ENCODE measurements at regions not wholly inside any gene's neighbourhood (a gene's known extent, or its start where the extent isn't known, plus 50 kb on each side); places are given as distances from the start of the nearest gene placed in this dataset.

DNA sequence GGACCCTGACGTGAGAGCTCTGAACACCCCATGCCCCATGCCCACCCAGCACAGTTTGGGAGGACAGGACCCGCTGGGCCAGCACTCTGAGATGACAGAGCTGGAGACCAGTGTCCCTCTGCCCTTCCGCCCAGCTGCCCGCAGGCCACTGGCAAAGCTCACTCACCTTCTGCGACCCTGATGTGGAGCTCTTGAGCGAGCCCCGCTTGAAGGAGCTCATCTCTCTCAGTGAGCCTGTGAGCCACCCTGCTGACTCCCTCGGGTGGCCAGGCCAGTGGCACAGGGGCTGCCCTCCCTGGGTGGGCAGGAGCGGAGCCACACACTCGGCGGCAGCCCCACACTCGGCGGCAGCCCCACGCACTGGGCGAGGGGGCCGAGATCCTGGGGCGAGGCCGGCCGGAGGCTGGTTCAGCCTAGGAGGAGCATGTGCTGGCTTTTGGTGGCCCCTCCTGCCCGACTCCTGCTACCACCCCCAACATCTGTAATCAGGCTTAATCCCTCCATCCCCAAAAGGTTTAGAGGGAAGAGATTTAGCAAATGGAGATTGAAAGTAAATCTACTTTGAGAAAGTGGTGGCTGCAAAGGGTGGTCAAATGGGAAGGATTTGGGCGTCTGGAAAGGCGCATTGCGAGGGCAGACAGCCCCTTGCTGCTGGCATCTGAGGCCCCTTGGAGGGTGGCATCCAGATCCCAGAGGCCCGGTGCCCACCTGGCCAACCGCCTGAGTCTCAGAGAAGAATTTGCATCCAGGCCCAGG is 59.4 kb upstream of the TRPM1 start:
- no peak overlapping the region for H3K4me3 ChIP-seq (ENCODE audit: low read depth in 2 of 2, low read length in 2 of 2)
- no peaks in the 10 kb centered on the region for H3K27me3 ChIP-seq (ENCODE audit: control insufficient read depth, insufficient read depth, low read length)
- TF ChIP-seq, protein P1, sequence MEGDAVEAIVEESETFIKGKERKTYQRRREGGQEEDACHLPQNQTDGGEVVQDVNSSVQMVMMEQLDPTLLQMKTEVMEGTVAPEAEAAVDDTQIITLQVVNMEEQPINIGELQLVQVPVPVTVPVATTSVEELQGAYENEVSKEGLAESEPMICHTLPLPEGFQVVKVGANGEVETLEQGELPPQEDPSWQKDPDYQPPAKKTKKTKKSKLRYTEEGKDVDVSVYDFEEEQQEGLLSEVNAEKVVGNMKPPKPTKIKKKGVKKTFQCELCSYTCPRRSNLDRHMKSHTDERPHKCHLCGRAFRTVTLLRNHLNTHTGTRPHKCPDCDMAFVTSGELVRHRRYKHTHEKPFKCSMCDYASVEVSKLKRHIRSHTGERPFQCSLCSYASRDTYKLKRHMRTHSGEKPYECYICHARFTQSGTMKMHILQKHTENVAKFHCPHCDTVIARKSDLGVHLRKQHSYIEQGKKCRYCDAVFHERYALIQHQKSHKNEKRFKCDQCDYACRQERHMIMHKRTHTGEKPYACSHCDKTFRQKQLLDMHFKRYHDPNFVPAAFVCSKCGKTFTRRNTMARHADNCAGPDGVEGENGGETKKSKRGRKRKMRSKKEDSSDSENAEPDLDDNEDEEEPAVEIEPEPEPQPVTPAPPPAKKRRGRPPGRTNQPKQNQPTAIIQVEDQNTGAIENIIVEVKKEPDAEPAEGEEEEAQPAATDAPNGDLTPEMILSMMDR (IDR thresholded peaks at IDR 0.05), result no peak
- no peak for TF ChIP-seq TCF7L2 (IDR thresholded peaks at IDR 0.05; ENCODE audit: low read depth, low read length)
- TF ChIP-seq SIN3A (IDR thresholded peaks at IDR 0.05; ENCODE audit: borderline replicate concordance, insufficient read depth, low read depth, low read length), result no peak
- TF ChIP-seq POLR2AphosphoS5 (IDR thresholded peaks at IDR 0.05; ENCODE audit: low read depth, low read length), result no peak
- TF ChIP-seq, protein P2, sequence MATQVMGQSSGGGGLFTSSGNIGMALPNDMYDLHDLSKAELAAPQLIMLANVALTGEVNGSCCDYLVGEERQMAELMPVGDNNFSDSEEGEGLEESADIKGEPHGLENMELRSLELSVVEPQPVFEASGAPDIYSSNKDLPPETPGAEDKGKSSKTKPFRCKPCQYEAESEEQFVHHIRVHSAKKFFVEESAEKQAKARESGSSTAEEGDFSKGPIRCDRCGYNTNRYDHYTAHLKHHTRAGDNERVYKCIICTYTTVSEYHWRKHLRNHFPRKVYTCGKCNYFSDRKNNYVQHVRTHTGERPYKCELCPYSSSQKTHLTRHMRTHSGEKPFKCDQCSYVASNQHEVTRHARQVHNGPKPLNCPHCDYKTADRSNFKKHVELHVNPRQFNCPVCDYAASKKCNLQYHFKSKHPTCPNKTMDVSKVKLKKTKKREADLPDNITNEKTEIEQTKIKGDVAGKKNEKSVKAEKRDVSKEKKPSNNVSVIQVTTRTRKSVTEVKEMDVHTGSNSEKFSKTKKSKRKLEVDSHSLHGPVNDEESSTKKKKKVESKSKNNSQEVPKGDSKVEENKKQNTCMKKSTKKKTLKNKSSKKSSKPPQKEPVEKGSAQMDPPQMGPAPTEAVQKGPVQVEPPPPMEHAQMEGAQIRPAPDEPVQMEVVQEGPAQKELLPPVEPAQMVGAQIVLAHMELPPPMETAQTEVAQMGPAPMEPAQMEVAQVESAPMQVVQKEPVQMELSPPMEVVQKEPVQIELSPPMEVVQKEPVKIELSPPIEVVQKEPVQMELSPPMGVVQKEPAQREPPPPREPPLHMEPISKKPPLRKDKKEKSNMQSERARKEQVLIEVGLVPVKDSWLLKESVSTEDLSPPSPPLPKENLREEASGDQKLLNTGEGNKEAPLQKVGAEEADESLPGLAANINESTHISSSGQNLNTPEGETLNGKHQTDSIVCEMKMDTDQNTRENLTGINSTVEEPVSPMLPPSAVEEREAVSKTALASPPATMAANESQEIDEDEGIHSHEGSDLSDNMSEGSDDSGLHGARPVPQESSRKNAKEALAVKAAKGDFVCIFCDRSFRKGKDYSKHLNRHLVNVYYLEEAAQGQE (IDR thresholded peaks at IDR 0.05; ENCODE audit: insufficient read depth in 1 of 2, low read depth in 2 of 2, low read length in 1 of 2), result no peak
- no peak overlapping the region for H3K27ac ChIP-seq (ENCODE audit: low read length)
- intact Hi-C loops (cut with micrococcal nuclease; ENCODE audit: unreplicated experiment), result no loop called here
- H3K9me3 ChIP-seq (ENCODE audit: control insufficient read depth, insufficient read depth, low read depth, low read length), result no peaks in the 10 kb centered on the region
- BruUV-seq (replicated peaks), result no TSS peak
- H3K36me3 ChIP-seq (ENCODE audit: control insufficient read depth, insufficient read depth, low read length), result no peaks in the 10 kb centered on the region
- POLR2A ChIA-PET, result no interaction called here
- DNase-seq (ENCODE audit: low read depth, low spot score) (no peak), ATAC-seq (no peak)
- CTCF ChIA-PET, result interaction anchor here (0.5 kb wide), 1 partner anchor 25 kb away, joined by 3 read pairs; no protein-coding TSS in a partner anchor
- in situ Hi-C loops (cut with HindIII; ENCODE audit: low pct_unique_long_range_greater_than_20kb, low sequenced_read_pairs), result no loop called here
- no peaks in the 10 kb centered on the region for H3K4me1 ChIP-seq (ENCODE audit: control insufficient read depth, insufficient read depth, low read length)

DNA sequence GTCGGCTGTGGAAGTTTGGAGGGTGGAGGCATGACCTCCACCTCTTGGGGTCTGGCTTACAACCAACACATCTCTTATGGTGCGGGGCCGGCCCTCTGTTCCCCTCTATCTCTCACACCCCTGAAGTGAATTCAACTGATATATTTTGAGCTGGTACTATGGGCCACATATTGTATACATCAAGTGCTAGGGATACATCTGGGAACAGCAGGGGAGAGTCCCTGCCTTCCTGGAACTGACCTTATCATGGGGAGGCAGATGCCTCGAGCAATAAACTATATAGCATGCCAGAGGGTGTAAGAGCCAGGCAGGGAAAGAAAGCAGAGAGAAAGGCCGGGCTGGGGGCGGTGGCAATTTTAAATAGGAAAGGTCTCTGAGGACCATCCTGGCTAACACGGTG is 60.4 kb upstream of the TRPM1 start:
- TF ChIP-seq, protein P1 (IDR thresholded peaks at IDR 0.05), result no peak
- TF ChIP-seq POLR2AphosphoS5 (IDR thresholded peaks at IDR 0.05; ENCODE audit: low read depth, low read length) (no peak), SIN3A (IDR thresholded peaks at IDR 0.05; ENCODE audit: borderline replicate concordance, insufficient read depth, low read depth, low read length) (no peak), TCF7L2 (IDR thresholded peaks at IDR 0.05; ENCODE audit: low read depth, low read length) (no peak)
- in situ Hi-C loops (cut with HindIII; ENCODE audit: low pct_unique_long_range_greater_than_20kb, low sequenced_read_pairs) (no loop called here), intact Hi-C loops (cut with micrococcal nuclease; ENCODE audit: unreplicated experiment) (no loop called here)
- Histone ChIP-seq H3K9me3 (ENCODE audit: control insufficient read depth, insufficient read depth, low read depth, low read length) (no peaks in the 10 kb centered on the region), H3K4me1 (ENCODE audit: control insufficient read depth, insufficient read depth, low read length) (no peaks in the 10 kb centered on the region), H3K27ac (ENCODE audit: low read length) (no peak overlapping the region), H3K36me3 (ENCODE audit: control insufficient read depth, insufficient read depth, low read length) (no peaks in the 10 kb centered on the region), H3K27me3 (ENCODE audit: control insufficient read depth, insufficient read depth, low read length) (no peaks in the 10 kb centered on the region), H3K4me3 (ENCODE audit: low read depth in 2 of 2, low read length in 2 of 2) (no peak overlapping the region)
- ATAC-seq (no peak), DNase-seq (ENCODE audit: low read depth, low spot score) (no peak)
- CTCF ChIA-PET, result interaction anchor here (0.5 kb wide), 1 partner anchor 24 kb away, joined by 3 read pairs; no protein-coding TSS in a partner anchor
- POLR2A ChIA-PET, result interaction anchor here (0.6 kb wide), 1 partner anchor 251 kb away, joined by 5 read pairs; no protein-coding TSS in a partner anchor
- no TSS peak for BruUV-seq (replicated peaks)

All from Panc1 (cell line).